Muscle of back (tissue), 3 donors: ENCODE measurements at regions not wholly inside any gene's neighbourhood (a gene's known extent, or its start where the extent isn't known, plus 50 kb on each side); places are given as distances from the start of the nearest gene placed in this dataset.
A peak's percentile ranks its signal among the peaks of the same experiment; 100 is the strongest.

Experiments used
- DNase-seq, 3 donors: peaks; one replicate each; pipeline versions ENCODE4 v3.0.0 to v3.0.0-alpha.2; 2013

- DNase-seq = no peak
Measured at GRCh38 chr2:5842326-5842725, 150.1 kb downstream of the SOX11 start.

DNA sequence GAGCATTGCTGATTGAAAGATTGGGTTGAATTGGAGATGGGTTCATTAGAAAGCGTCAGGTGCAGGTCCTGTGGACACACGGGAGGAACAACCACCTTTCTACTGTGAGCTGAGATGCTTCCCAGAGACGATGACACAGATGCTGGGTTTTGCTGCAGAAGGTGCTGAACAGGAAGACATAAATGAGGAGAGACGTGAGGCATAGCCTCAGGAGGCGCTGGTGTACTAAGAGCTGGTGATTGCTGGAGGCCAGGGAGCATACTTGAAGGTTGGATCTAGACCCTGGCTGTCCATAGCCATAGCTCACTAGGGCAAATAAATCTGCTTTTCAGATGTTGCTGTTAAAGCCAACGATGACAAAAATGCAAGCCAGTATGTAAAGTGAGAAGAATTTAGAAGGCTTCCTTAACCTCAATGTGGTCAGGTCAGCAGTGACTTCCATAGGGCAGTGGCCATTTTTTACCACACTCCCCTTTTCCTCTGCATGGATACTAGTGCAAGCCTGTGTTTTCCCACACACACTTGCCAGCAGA, 153.7 kb downstream of the SOX11 start:
- no peak for DNase-seq

DNA sequence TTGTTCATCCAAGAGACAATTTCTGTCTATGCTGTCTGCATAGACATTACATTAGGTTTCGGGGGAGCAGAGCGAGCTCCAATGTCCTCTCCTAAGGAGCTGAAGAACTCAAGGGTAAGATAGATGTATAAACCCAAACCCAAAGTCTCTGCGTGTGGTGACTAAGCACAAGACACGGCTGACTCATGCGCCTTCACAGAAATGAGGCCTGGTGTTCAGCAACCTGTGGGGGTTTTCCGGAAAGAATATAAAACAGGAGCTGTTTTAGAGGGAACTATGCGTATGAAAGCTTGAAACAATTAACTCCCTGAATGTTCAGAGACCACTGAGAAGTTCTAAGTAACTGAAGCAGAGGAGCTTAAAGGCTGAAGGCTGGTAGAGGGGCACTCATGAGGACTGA, 154.7 kb downstream of the SOX11 start:
- peak in 1 of 3 donors; percentile 81 for DNase-seq

DNA sequence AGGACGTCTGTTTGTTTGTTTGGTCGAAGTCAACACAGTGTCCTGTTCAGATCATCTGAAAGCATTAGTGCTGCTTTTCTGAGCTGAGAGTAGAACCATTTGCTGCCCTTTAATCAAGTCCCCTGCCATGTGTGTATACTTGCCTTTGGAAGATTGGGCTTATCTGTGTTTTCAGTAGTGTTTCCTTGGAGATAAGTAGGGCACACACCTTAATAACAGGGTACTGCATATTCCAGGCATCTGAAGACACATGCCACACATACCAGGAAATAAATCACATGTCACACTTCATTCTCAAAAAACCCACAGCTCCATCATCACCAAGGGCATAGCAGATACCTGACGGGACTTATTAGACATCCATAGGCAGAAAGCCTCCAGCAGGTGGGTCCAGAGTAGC, 157.4 kb downstream of the SOX11 start:
- no peak for DNase-seq

- DNase-seq = peak in 1 of 3 donors; percentile 58
Measured at GRCh38 chr2:5851410-5851809, 159.2 kb downstream of the SOX11 start.

GRCh38 chr2:5854797-5855196, 162.6 kb downstream of the SOX11 start:
- no peak for DNase-seq

DNA sequence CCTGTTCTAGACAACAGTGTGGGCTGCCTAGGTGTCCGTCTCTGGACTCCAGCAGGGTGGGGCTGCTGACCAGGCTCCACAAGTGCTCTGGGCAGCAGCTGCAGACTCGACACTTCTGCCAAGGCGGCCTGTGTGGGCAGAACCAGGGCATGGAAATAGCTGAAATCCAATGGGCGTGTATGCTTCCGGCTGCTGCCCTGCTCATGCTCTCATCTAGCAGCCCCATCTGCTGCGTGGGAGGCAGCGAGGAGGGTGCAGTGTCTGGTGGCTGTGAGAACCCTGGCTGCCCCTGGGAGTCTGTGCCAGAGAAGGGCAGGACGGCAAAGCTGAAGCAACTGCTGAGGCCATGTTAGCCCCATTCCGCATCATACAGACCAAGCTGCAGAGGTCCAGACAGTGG, 174.9 kb downstream of the SOX11 start:
- peak; percentile 33 to 72 (median 57) for DNase-seq

DNA sequence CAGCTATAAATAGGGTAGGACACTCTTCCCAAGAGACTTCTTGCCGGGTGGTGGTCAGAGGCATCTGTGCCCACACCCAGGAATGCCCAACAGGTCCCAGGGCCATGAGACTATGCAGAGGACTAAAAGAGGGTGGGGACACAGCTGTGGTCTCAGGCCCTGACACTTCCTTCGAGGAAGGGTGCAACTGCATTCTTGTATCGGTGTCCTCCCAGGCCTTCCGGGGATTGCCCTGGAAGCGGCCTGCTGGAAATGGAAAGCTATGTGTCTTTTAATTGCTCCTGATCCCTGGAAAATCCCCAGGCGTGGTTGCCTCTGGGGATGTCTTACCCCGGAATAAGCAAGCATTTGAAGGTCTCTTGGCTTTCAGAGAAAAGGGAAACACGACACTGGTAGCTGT, 176.7 kb downstream of the SOX11 start:
- DNase-seq = peak; percentile 27 to 38 (median 28)

GRCh38 chr2:5869936-5870335, 177.8 kb downstream of the SOX11 start:
- peak; percentile 12 to 42 (median 40) for DNase-seq

GRCh38 chr2:5877360-5877759, 185.2 kb downstream of the SOX11 start:
- DNase-seq = peak in 1 of 3 donors; percentile 33

DNA sequence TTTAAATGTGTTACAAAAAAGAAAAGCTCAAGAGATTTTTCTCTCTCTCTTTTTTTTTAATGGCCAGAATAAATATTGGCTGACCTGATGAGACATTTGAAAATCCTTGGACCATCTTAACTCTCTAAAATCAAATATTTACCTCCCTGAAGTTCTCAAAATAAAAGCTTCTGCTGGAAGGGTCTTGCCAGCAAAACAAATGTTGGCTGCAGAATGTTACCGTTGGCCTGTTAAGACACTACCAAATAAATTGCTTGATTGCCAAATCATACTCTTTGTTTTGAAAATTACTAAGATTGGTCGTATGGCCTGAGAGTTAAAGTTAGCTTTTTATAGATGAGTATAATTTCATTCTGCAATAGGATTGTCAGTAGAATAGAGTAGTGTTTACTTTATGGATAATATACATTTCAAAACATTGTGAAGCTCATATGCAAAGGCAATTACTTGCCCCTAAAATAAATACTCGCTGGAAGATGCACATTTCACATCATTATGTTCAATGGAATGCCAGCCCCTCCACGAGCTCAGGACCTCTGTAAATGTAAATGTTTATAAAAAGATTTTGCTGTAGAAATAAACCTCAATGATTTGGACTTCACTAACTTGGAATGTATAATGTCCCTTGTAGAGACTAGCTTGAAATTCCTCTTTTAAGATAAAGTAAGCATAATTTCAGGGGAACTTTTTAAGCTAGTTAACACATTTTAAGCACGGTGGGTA, 193.4 kb downstream of the SOX11 start:
- no peak for DNase-seq

GRCh38 chr2:5886462-5886861, 194.3 kb downstream of the SOX11 start:
- DNase-seq = no peak

DNA sequence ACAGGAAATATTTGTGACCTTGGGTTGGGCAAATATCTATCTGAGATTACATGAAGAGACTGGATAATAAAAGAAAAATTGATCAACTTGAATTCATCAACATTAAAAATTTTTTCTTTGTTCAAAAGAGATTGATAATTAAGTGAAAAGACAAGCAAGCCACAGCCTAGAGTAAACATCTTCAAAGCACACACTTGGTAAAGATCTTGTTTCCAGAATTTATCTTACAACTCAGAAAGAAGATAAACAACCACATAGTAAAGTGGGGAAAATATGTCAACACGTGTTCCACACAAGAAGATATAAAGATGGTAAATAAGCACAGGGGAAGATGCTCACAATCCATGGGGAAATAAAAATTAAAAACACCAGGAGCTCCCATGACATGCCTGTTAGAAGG, 195.9 kb downstream of the SOX11 start:
- DNase-seq = no peak

GRCh38 chr2:5889519-5889918, 197.3 kb downstream of the SOX11 start:
- no peak for DNase-seq

DNA sequence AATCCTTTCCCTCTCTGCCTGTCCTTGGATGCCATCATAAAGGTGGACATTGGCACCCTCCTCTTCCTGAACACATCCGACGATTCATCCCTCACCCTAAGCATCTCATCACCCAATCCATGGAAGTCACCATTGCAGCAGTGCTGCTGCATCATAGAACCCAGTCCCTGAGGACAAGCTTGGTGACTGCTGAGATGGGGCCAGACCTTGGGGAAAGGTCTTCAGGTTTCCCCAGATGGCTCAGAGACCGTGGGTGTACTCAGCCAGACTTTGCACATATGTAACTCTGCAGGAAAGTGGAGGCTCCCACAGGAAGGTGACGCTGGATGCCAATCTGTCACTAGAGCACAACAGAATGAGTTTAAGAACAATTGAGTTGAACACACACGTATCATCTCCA, 202.2 kb downstream of the SOX11 start:
- peak in 1 of 3 donors; percentile 8 for DNase-seq

DNA sequence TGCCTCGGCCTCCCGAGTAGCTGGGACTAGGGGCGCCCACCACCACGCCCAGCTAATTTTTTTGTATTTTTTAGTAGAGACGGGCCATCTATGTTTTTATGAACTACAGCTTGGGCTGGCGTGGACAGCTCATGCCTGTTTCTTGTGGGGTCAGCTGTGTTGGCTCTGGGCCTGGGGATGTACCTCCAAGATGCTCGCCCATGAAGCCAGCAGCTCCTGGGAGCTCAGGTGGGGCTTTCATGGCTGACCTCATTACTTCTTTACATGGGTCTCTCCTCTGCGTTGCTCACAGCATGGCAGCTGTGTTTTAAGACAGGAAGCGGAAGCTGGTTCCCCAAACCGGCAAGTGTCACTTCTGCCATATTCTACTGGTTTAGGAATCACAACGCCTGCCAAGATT, 203.1 kb downstream of the SOX11 start:
- DNase-seq = no peak

- no peak for DNase-seq
Measured at GRCh38 chr2:5897249-5897648, 205.1 kb downstream of the SOX11 start.

- DNase-seq = no peak
Measured at GRCh38 chr2:5898667-5899066, 206.5 kb downstream of the SOX11 start.

DNA sequence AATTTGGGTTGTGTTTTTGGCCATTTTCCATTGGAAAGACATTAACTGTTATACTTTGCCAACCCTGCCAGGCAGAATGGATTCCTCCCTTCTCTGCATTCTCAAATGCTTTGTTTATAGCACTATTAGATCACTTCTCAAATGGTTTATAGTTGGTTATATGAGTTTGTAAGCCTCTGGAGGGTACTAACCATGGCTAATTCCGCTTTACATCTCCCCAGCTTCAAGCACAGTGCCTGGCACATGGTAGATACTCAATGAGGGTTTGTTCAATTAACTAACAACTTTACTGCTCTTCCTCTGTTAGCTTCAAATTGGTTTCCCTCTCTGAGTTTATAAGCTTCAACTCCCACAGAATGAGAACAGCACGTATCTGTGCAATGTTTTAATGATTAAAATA, 213.5 kb downstream of the SOX11 start:
- DNase-seq = no peak

DNA sequence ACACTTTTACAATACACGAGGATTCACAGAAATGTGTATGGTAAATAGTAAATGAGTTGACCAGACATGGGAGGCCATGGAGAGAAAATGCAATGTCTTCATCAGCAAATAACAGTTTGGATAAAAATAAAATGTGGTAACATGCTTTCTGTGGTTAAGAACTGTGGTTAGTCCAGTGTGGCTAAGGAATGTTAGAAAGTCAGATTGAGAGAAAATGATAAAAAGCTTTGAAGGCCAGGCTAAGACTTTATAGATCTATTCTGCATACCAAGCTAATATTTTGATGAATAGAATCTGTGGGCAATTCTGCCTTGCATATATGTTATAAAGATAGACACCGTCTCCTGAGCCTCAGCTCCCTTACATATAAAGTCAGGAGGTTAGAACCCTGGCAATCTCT, 215.9 kb downstream of the SOX11 start:
- peak in 1 of 3 donors; percentile 24 for DNase-seq

DNA sequence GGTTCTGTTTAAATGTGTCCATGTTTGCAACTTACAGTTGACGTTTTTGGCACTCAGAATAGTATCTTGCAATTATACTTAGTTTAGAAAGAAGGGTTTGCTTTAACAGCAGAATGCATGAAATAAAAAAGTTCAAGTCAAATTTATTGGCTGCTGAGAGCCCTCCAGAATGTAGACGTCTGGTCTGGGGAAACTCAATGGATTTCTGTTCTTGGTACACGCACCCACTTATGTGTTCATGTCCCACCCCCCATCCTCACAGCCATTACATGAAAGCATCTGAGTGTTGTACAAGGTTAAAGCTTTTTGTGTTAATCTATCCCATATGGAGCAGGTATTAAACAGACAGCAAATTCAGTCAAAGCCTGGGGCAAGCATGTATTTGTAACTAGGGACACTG, 219.5 kb downstream of the SOX11 start:
- peak; percentile 7 to 55 (median 31) for DNase-seq

- no peak for DNase-seq
Measured at GRCh38 chr2:5913711-5914395, 221.7 kb downstream of the SOX11 start.
